Esophagus squamous epithelium (tissue), 5 donors: ENCODE measurements at regions not wholly inside any gene's neighbourhood (a gene's known extent, or its start where the extent isn't known, plus 50 kb on each side); places are given as distances from the start of the nearest gene placed in this dataset.

Experiments
- DNase-seq: peaks from one replicate; lab custom pipeline; 2025; lab: John Stamatoyannopoulos, UW
- H3K27ac ChIP-seq, 4 donors: fragments of 200-600 bp; sonication (generic); one replicate each; pipeline ENCODE4 v1.5.1; 2016 to 2019; ENCODE audit warnings: mild to moderate bottlenecking in 1 of 4
- H3K27me3 ChIP-seq, 4 donors: fragments of 200-600 bp; sonication (generic); 1 replicate in 3 of 4; 2 replicates in 1 of 4; pipeline versions ENCODE4 v1.5.1 to v1.6.0; 2017 to 2021; ENCODE audit warnings: antibody characterized with exemption in 1 of 4
- H3K36me3 ChIP-seq, 3 donors: fragments of 200-600 bp; sonication (generic); one replicate each; pipeline ENCODE4 v1.5.1; 2016 to 2019
- H3K4me1 ChIP-seq, 3 donors: fragments of 200-600 bp; sonication (generic); one replicate each; pipeline ENCODE4 v1.5.1; 2017 to 2019
- H3K4me3 ChIP-seq, 4 donors: fragments of 200-600 bp; sonication (generic); 1 replicate in 3 of 4; 2 replicates in 1 of 4; pipeline ENCODE4 v1.5.1; 2016 to 2019; ENCODE audit warnings: mild to moderate bottlenecking in 2 of 4, moderate library complexity in 1 of 4
- H3K9me3 ChIP-seq, 3 donors: fragments of 200-600 bp; sonication (generic); one replicate each; pipeline ENCODE4 v1.5.1; 2016 to 2019
- POLR2A ChIP-seq, 4 donors: fragments of 450-650 bp; IDR thresholded peaks; one replicate each; pipeline ENCODE4 v1.6.1; 2017; ENCODE audit warnings: antibody characterized with exemption in 4 of 4, mild to moderate bottlenecking in 4 of 4, moderate library complexity in 3 of 4
- WGBS, 2 donors: methylation state at CpG; one replicate each; pipeline ENCODE4 v1.1.5; 2018; 5-methylcytosine and 5-hydroxymethylcytosine counted together
- intact Hi-C: fragments of 100-400 bp; cut with DNase I; formaldehyde crosslinking; loops from one replicate; pipeline ENCODE4 v1.15.0; 2022
- TF ChIP-seq, protein P1 (sequence below), 6 experiments: fragments of 450-650 bp in 4 of 6; fragments of 200-600 bp in 2 of 6; sonication (generic) in 2 of 6; IDR thresholded peaks; one replicate each; pipeline ENCODE4 v1.5.1; 2016 to 2019; ENCODE audit warnings: antibody characterized with exemption in 6 of 6, mild to moderate bottlenecking in 4 of 6, moderate library complexity in 4 of 6
- donor health status: DM: yes; HTN: yes; CAD: no.

GRCh38 chr3:166721466-166721865 is 658.6 kb downstream of the ZBBX start:
- H3K4me1 ChIP-seq, result no peaks in the 10 kb centered on the region
- DNase-seq, result no peak
- TF ChIP-seq POLR2A (IDR thresholded peaks at IDR 0.05), result no peak
- TF ChIP-seq, protein P1, sequence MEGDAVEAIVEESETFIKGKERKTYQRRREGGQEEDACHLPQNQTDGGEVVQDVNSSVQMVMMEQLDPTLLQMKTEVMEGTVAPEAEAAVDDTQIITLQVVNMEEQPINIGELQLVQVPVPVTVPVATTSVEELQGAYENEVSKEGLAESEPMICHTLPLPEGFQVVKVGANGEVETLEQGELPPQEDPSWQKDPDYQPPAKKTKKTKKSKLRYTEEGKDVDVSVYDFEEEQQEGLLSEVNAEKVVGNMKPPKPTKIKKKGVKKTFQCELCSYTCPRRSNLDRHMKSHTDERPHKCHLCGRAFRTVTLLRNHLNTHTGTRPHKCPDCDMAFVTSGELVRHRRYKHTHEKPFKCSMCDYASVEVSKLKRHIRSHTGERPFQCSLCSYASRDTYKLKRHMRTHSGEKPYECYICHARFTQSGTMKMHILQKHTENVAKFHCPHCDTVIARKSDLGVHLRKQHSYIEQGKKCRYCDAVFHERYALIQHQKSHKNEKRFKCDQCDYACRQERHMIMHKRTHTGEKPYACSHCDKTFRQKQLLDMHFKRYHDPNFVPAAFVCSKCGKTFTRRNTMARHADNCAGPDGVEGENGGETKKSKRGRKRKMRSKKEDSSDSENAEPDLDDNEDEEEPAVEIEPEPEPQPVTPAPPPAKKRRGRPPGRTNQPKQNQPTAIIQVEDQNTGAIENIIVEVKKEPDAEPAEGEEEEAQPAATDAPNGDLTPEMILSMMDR (IDR thresholded peaks at IDR 0.05), result no peak
- no peak overlapping the region for H3K27ac ChIP-seq
- intact Hi-C loops, result no loop called here
- H3K9me3 ChIP-seq, result no peaks in the 10 kb centered on the region
- H3K27me3 ChIP-seq, result no peaks in the 10 kb centered on the region
- no peak overlapping the region for H3K4me3 ChIP-seq
- no peaks in the 10 kb centered on the region for H3K36me3 ChIP-seq

GRCh38 chr3:166714206-166714605 is 665.9 kb downstream of the ZBBX start:
- Histone ChIP-seq H3K4me3 (no peak overlapping the region), H3K36me3 (no peaks in the 10 kb centered on the region), H3K9me3 (no peaks in the 10 kb centered on the region), H3K27ac (no peak overlapping the region), H3K4me1 (no peaks in the 10 kb centered on the region), H3K27me3 (no peaks in the 10 kb centered on the region)
- DNase-seq, result no peak
- TF ChIP-seq, protein P1 (IDR thresholded peaks at IDR 0.05), result no peak
- TF ChIP-seq POLR2A (IDR thresholded peaks at IDR 0.05), result no peak
- intact Hi-C loops, result no loop called here
- 57 to 60% methylated on average over 4 of the region's 4 CpGs for WGBS, 2 donors

DNA sequence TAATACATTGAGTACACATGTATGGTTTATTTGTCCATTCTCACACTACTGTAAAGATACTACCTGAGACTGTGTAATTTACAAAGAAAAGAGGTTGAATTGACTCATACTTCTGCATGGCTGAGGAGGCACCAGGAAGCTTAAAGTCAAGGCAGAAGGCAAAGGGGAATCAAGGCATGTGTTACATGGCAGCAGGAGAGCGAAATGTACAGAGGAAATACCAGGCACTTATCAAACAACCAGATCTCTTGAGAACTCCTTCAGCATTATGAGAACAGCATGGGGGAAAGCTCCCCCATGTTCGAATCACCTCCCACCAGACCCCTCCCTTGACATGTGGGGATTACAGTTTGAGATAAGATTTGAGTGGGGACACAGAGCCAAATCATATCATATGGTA is 666.3 kb downstream of the ZBBX start:
- 59 to 67% methylated on average over 2 of the region's 2 CpGs for WGBS, 2 donors
- no peaks in the 10 kb centered on the region for H3K9me3 ChIP-seq
- no peak overlapping the region for H3K27ac ChIP-seq
- intact Hi-C loops, result no loop called here
- no peaks in the 10 kb centered on the region for H3K36me3 ChIP-seq
- TF ChIP-seq, protein P1 (IDR thresholded peaks at IDR 0.05), result no peak
- TF ChIP-seq POLR2A (IDR thresholded peaks at IDR 0.05), result no peak
- no peaks in the 10 kb centered on the region for H3K27me3 ChIP-seq
- H3K4me1 ChIP-seq, result no peaks in the 10 kb centered on the region
- no peak overlapping the region for H3K4me3 ChIP-seq
- DNase-seq, result no peak

DNA sequence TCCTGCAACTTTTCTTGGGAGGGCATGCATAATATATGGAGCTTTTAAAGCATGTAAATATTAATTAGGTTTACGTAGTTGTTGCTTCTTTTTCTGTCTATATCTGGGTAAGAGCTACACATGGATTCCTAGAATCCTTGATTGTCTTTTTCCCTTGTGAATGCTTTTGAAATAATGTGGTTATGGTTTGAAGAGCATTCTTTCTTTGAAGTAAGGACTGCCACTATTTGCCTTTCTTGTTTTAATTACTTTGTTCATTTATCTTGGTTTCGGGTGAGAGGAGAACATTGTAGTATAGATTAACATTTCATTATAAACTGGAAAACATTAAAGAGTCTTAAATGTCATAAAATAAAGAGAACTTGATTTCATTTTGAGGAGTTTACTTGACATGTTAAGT is 674.0 kb downstream of the ZBBX start:
- TF ChIP-seq POLR2A (IDR thresholded peaks at IDR 0.05), result no peak
- TF ChIP-seq, protein P1 (IDR thresholded peaks at IDR 0.05), result no peak
- Histone ChIP-seq H3K36me3 (no peaks in the 10 kb centered on the region), H3K9me3 (no peaks in the 10 kb centered on the region), H3K4me1 (no peaks in the 10 kb centered on the region), H3K27me3 (no peaks in the 10 kb centered on the region), H3K4me3 (no peak overlapping the region), H3K27ac (no peak overlapping the region)
- WGBS, 2 donors, result 43 to 44% methylated on average over 2 of the region's 2 CpGs
- no peak for DNase-seq
- intact Hi-C loops, result no loop called here

GRCh38 chr3:166697495-166697894 is 682.6 kb downstream of the ZBBX start:
- TF ChIP-seq, protein P1 (IDR thresholded peaks at IDR 0.05), result no peak
- no peak for TF ChIP-seq POLR2A (IDR thresholded peaks at IDR 0.05)
- no peak overlapping the region for H3K27ac ChIP-seq
- H3K36me3 ChIP-seq, result no peaks in the 10 kb centered on the region
- no peaks in the 10 kb centered on the region for H3K4me1 ChIP-seq
- DNase-seq, result no peak
- H3K4me3 ChIP-seq, result no peak overlapping the region
- no peaks in the 10 kb centered on the region for H3K27me3 ChIP-seq
- no peaks in the 10 kb centered on the region for H3K9me3 ChIP-seq
- 86 to 92% methylated on average over 1 of the region's 1 CpG for WGBS, 2 donors
- intact Hi-C loops, result no loop called here
